GM23248 (cell line): ENCODE measurements at regions not wholly inside any gene's neighbourhood (a gene's known extent, or its start where the extent isn't known, plus 50 kb on each side); places are given as distances from the start of the nearest gene placed in this dataset.

Source experiments
- EZH2 ChIP-seq: fragments of 200-600 bp; sonication (generic); IDR thresholded peaks from 2 replicates; pipeline ENCODE4 v1.6.1; 2018; ENCODE audit warnings: antibody characterized with exemption, mild to moderate bottlenecking; ENCODE audit not compliant: insufficient read depth, poor library complexity, severe bottlenecking
- EZH2phosphoT487 ChIP-seq: fragments of 200-600 bp; sonication (generic); IDR thresholded peaks from 2 replicates; pipeline ENCODE4 v1.6.1; 2018; ENCODE audit warnings: antibody characterized with exemption, moderate library complexity, mild to moderate bottlenecking, low read depth; ENCODE audit not compliant: insufficient read depth

DNA sequence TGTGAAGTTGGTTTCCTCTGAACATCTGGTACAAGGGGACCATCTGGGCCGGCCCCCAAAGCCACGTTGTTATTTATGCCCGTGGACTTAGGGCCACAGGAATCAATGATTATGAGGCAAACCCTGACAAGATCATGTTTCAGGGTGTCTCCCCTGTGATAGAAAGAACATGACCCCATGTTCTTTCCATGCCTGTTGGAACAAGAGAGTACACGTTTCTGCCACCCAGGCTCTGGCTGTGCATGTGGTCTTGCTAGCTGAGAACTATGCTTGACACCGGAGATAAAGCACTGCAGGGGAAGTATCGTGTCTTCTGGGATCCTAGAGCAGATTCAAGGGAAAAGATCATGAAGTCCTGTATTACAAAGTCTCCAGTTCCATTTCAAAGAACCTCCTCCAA, 64.2 kb downstream of the TMEM17 start:
- TF ChIP-seq EZH2 (no peak), EZH2phosphoT487 (no peak)
